ENCODE measurements at regions not wholly inside any gene's neighbourhood (a gene's known extent, or its start where the extent isn't known, plus 50 kb on each side); places are given as distances from the start of the nearest gene placed in this dataset.
"Not testable (repeated sequence)": the region's sequence is repeated elsewhere in the genome, so short reads cannot be mapped to it uniquely, and the experiment has no call there.

DNA sequence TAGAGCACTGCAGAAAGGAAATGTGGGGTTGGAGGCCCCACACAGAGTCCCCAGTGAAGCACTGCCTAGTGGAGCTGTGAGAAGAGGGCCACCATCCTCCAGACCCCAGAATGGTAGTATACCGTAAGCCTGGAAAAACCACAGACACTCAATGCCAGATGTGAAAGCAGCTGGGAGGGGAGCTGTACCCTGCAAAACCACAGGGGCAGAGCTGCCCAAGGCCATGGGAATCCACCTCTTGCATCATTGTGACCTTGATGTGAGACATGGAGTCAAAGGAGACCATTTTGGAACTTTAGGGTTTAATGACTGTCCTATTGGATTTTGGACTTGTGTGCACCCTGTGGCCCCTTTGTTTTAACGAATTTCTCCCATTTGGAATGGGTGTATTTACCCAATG lies 75.3 kb upstream of the SERPINE2 start:
- Histone ChIP-seq H3K27ac (ENCODE audit: insufficient read length, low read depth, low read length) (no peak overlapping the region), H3K27me3 (ENCODE audit: insufficient read depth, low read length) (no peaks in the 10 kb centered on the region), H2AFZ (ENCODE audit: low read length) (no peak overlapping the region), H3T11ph (ENCODE audit: low read length) (no peak overlapping the region), H3K56ac (ENCODE audit: insufficient read length, low read depth, low read length) (no peak overlapping the region), H3K9me3 (ENCODE audit: control insufficient read depth, low read depth, low read length) (no peaks in the 10 kb centered on the region), H3K79me2 (ENCODE audit: insufficient read depth, low read length) (no peaks in the 10 kb centered on the region), H3K14ac (ENCODE audit: insufficient read depth, low read length) (no peak overlapping the region), H2BK12ac (ENCODE audit: insufficient read length, low read depth, low read length) (no peak overlapping the region), H3K4me1 (ENCODE audit: insufficient read depth, low read length) (no peaks in the 10 kb centered on the region; the same call in 1 of the 2 replicates), H2BK20ac (ENCODE audit: low read depth, low read length, poor library complexity, severe bottlenecking) (no peak overlapping the region), H4K91ac (ENCODE audit: insufficient read length, low read depth, low read length) (no peak overlapping the region), H3K23me2 (ENCODE audit: insufficient read length, low read depth, low read length, poor library complexity, severe bottlenecking) (no peaks in the 10 kb centered on the region), H4K8ac (replicated peaks; ENCODE audit: insufficient read length, low read depth, low read length) (no peak overlapping the region), H3K18ac (ENCODE audit: insufficient read length, low read depth, low read length) (no peak overlapping the region), H2BK120ac (ENCODE audit: low read depth, low read length, poor library complexity, severe bottlenecking) (no peak overlapping the region), H4K5ac (ENCODE audit: insufficient read length, low read depth, low read length) (no peak overlapping the region), H3K79me1 (ENCODE audit: insufficient read depth, low read depth, low read length, poor library complexity, severe bottlenecking) (no peaks in the 10 kb centered on the region), H3K4me2 (ENCODE audit: insufficient read depth, insufficient read length, low read length) (no peak overlapping the region), H2BK5ac (ENCODE audit: insufficient read length, low read length) (no peak overlapping the region), H3K9ac (ENCODE audit: extremely low read depth, insufficient read length, low read length) (no peak overlapping the region), H3K23ac (ENCODE audit: insufficient read length, low read depth, low read length) (no peak overlapping the region), H4K20me1 (ENCODE audit: control insufficient read depth, insufficient read depth, insufficient read length) (no peaks in the 10 kb centered on the region), H2AK5ac (ENCODE audit: insufficient read length, low read length) (no peak overlapping the region), H3K4ac (ENCODE audit: low read depth, low read length) (no peak overlapping the region), H2BK15ac (ENCODE audit: low read depth, low read length) (no peak overlapping the region)
- Mint-ChIP-seq H3K4me3 (no peak overlapping the region), H3K36me3 (ENCODE audit: insufficient read depth in 1 of 3, low read depth in 3 of 3) (peaks cover 4 to 20% (median 7%) of the 10 kb centered on the region in 3 experiments), H3K27me3 (ENCODE audit: low read depth) (no peaks in the 10 kb centered on the region; the same call in 1 of the 2 replicates), H3K27ac (no peak overlapping the region), H3K4me1 (peaks cover 7 to 13% of the 10 kb centered on the region in 2 experiments), H3K9me3 (peaks cover 20 to 36% of the 10 kb centered on the region in 2 experiments)
- TF ChIP-seq CTCF (conservative IDR thresholded peaks at IDR 0.05) = no peak
- no CpG with 5 or more reads among the region's 2 CpGs for WGBS (ENCODE audit: extremely low coverage, insufficient read length, low lambda C conversion rate)
- no peak for DNase-seq

DNA sequence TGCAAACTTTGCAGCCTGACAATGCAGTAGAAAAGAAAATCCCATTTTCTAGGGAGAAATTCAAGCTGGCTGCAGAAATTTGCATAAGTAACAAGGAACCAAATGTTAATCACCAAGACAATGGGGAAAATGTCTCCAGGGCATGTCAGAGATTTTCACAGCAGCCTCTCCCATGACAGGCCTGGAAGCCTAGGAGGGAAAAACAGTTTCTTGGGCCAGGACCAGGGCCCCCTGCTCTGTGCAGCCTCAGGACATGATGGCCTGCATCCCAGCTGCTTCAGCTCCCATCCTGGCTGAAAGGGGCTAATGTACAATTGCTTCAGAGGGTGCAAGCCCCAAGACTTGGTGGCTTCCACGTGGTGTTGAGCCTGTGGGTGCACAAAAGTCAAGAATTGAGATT lies 74.8 kb upstream of the SERPINE2 start:
- H4K91ac ChIP-seq (ENCODE audit: insufficient read length, low read depth, low read length); H2AK5ac ChIP-seq (ENCODE audit: insufficient read length, low read length); H4K8ac ChIP-seq (replicated peaks; ENCODE audit: insufficient read length, low read depth, low read length); H3K4ac ChIP-seq (ENCODE audit: low read depth, low read length); H2BK5ac ChIP-seq (ENCODE audit: insufficient read length, low read length); H3K23me2 ChIP-seq (ENCODE audit: insufficient read length, low read depth, low read length, poor library complexity, severe bottlenecking); H3K27me3 Mint-ChIP-seq (ENCODE audit: low read depth); H3K4me3 Mint-ChIP-seq; H3K27me3 ChIP-seq (ENCODE audit: insufficient read depth, low read length); H3K4me2 ChIP-seq (ENCODE audit: insufficient read depth, insufficient read length, low read length); H2BK12ac ChIP-seq (ENCODE audit: insufficient read length, low read depth, low read length); H4K20me1 ChIP-seq (ENCODE audit: control insufficient read depth, insufficient read depth, insufficient read length); H2BK120ac ChIP-seq (ENCODE audit: low read depth, low read length, poor library complexity, severe bottlenecking); H4K5ac ChIP-seq (ENCODE audit: insufficient read length, low read depth, low read length); H3K18ac ChIP-seq (ENCODE audit: insufficient read length, low read depth, low read length); H3K23ac ChIP-seq (ENCODE audit: insufficient read length, low read depth, low read length); H2BK15ac ChIP-seq (ENCODE audit: low read depth, low read length); H3K27ac ChIP-seq (ENCODE audit: insufficient read length, low read depth, low read length); H3K14ac ChIP-seq (ENCODE audit: insufficient read depth, low read length); H3K9ac ChIP-seq (ENCODE audit: extremely low read depth, insufficient read length, low read length); H3K9me3 ChIP-seq (ENCODE audit: control insufficient read depth, low read depth, low read length); H3K27ac Mint-ChIP-seq; H3K79me1 ChIP-seq (ENCODE audit: insufficient read depth, low read depth, low read length, poor library complexity, severe bottlenecking); H3K79me2 ChIP-seq (ENCODE audit: insufficient read depth, low read length); H3K4me1 ChIP-seq (ENCODE audit: insufficient read depth, low read length); H3T11ph ChIP-seq (ENCODE audit: low read length); H2AFZ ChIP-seq (ENCODE audit: low read length); H3K56ac ChIP-seq (ENCODE audit: insufficient read length, low read depth, low read length); H2BK20ac ChIP-seq (ENCODE audit: low read depth, low read length, poor library complexity, severe bottlenecking): not testable (repeated sequence)
- Mint-ChIP-seq H3K36me3 (ENCODE audit: insufficient read depth in 1 of 3, low read depth in 3 of 3) (peaks cover 1 to 15% (median 7%) of the 10 kb centered on the region in 3 experiments), H3K4me1 (peaks cover 7 to 13% of the 10 kb centered on the region in 2 experiments), H3K9me3 (peaks cover 15 to 31% of the 10 kb centered on the region in 2 experiments)
- WGBS (ENCODE audit: extremely low coverage, insufficient read length, low lambda C conversion rate) = no CpG with 5 or more reads among the region's 1 CpG
- peak; percentile 41 for DNase-seq

Measured in H9 (cell line).